ENCODE measurements at regions not wholly inside any gene's neighbourhood (a gene's known extent, or its start where the extent isn't known, plus 50 kb on each side); places are given as distances from the start of the nearest gene placed in this dataset.
A peak's percentile ranks its signal among the peaks of the same experiment; 100 is the strongest.
"Not testable (repeated sequence)": the region's sequence is repeated elsewhere in the genome, so short reads cannot be mapped to it uniquely, and the experiment has no call there.

DNA sequence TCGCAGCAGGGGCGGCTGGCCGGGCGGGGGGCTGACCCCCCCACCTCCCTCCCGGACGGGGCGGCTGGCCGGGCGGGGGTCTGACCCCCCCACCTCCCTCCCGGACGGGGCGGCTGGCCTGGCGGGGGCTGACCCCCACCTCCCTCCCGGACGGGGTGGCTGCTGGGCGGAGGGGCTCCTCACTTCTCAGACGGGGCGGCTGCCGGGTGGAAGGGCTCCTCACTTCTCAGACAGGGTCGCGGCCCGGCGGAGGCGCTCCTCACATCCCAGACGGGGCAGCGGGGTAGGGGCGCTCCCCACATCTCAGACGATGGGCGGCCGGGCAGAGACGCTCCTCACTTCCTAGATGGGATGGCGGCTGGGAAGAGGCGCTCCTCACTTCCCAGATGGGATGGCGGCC is 260.2 kb upstream of the PTCHD4 start:
- not testable (repeated sequence) for DNase-seq

DNA sequence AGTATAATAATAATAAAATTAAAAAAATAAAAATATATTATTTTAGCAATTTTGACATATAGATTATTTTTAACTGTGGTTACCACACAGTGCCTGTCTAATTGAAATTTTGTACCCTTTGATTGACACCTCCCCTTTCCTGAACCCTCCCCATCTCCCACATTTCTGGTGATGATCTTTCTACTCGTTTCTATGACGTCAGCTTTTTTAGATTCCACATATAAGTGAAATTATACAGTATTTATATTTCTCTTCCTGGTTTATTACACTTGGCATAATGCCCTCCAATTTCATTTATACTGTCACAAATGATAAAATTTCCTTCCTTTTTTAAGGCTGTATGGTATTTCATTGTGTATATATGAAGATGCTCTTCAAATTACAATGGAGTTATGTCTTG is 258.1 kb upstream of the PTCHD4 start:
- DNase-seq: no peak

DNA sequence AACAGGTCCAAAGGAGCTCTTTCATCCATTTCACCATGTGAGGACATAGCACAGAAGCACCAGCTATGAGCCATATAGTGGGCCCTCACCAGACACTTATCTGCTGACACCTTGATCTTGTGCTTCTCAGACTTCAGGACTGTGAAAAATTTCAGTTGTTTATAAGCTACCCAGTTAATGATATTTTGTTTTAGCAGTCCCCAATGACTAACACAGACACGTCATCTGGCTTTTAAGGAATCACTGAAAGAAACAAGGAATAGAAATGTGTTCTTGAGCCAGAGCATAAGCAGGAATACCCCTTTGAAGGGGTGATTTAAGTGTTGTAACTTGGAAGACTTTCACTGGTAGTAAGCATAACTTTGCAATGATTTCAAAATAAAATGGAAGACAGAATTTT is 214.7 kb upstream of the PTCHD4 start:
- no peak for DNase-seq

DNA sequence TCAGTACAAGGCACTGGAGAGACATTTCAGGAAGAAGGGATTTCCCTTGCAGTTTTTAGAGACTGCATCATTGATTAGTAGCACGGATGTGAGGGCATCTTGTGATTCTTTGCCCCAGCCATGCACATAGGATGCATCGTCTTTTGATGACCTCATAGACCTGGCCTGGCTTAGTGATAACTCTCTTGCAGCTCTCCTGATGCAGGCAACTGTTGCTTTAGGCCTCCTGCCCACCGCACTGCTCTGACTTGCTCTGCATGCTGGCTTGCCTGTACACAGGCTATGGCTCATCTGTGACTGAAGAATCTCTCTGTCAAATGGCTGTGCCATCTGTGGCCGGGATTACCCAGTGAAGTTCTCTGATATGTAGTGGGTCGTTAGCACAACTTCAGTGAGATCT is 207.7 kb upstream of the PTCHD4 start:
- no peak for DNase-seq

DNA sequence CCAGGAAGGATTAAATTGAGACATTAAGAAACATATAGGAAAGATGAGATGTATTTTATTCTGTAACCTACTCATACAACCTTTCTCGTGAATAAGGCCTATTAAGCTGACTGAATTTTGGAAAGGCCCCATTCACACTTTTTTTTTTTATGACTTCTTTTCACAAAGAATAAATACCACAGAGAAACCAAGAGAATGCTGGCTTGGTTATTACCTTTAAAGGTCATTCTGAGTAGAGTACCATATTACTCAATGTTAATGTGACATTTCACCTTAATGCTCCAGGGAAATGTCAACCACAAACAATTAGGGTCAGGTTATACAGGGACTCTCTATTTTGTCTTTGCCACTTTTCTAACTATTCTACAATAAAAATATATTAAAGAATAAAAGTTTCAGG is 204.9 kb upstream of the PTCHD4 start:
- DNase-seq: no peak

DNA sequence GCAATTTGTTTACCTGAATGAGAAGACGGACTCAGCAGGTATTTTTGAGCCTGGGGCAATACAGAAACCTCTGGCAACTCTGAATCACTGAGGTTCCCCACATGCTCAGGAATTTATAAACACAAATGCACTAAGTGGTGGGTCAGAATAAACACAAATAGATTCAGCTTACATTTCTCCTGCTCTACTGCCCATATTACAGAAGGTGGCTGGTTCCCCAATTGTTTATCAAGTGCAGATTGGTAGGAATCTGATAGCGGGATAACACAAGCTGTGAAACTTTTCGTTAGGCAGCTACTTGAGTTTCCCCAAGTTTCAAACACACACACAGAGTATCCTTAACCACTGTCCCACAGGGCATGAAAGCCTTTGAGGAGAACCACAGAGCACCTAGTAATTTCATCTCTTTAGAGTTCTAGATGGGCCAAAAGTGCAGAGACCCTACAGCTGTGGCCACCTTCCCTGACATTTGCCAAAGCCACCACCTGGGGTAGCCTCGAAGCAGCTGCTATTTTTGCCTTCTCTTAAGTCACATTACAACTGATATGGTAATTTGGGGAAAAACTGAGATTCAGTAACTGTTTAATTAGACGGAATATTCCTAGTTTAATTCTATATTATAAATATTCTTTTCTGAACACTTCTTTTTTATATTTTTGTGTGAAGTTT is 204.2 kb upstream of the PTCHD4 start:
- DNase-seq: no peak

DNA sequence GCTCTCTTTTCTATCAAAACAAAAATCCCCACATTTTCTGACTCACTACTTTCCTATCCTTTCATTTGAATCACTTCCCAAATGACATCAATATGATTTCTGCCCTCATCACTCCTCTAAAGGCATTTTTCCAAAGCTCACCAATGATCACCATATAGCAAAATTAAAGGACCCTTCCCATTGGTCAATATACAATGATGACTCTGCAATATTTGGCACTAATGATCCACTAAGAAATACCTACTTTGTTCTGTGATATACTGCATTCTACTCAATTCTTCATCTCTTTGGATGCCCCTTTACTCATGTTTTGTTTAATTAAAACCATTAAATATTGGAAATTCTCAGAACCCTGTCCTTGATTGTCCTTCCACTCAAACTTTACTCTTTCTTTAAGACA is 200.3 kb upstream of the PTCHD4 start:
- DNase-seq: no peak

DNA sequence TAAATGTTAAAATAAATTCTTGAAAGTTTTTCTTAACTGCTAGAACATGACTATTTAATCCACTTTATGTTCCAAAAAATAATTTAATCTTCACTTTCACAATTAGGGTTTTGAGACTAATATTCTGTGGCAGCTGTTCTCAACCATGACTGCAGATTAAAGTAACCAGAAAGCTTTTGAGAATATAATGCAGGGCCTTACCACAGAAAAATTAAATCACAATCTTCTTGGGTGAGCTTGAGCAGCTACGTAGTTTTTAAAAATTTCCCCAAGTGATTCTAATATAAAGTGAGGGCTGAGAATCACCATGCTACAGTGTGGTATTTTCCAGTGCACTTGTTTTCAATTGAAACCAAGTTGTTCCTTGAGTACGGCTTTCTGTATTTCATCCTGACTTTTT is 196.6 kb upstream of the PTCHD4 start:
- DNase-seq: no peak

DNA sequence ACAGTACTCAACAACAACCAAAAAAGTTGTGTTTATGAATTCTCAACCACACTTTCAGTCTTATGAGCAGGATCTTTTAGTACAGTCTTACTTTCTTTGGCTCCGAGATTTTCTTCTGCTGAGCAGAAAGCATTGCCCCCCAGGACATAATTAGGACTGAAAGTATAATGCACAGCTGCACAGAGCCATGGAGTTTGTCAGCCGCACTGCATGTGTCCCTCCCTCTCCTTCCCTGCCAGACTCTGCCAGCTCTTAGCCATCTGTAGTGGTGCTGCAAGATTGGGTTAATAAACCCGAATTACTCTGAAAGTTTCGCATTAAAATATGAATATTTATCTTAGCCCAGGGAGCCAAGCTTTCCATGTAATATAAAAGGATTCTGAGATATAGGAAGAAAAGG is 179.6 kb upstream of the PTCHD4 start:
- no peak for DNase-seq

DNA sequence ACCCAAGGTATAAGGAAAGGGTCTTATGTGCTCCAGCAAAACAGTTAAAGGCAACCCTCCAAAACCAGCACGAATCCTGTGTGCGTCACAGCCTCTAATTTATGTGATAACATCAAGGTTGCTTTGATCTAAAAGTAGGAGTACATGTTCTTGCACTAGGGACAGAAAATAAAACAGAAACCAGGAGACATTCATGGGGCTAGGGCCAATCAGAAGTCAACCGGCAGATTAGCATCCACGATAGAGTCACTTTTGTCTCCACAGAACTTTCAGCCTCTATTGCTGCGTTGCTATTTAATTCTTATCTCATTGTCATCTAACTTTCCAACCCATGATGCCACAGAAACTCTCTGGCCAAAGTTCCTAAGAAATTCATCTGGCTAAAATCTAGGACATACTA is 178.8 kb upstream of the PTCHD4 start:
- DNase-seq: no peak

DNA sequence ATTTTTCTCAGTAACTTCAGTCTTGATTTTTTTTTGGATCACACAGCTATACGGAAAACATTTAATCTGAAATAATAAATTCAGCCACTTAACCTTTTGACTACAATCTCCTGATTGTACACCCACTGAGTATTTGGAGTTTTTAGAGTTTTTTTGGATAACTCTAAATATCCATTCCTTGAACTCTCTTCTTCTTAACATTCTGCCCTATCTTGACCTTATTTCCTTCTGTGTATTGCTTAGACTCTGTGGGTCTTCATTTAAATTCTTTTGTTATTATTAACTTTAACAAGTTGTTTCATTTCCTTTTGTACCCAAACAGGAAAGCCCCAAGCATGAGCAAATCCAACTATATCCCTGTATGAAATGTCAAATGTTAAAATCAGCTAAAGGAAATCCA is 170.2 kb upstream of the PTCHD4 start:
- no peak for DNase-seq

DNA sequence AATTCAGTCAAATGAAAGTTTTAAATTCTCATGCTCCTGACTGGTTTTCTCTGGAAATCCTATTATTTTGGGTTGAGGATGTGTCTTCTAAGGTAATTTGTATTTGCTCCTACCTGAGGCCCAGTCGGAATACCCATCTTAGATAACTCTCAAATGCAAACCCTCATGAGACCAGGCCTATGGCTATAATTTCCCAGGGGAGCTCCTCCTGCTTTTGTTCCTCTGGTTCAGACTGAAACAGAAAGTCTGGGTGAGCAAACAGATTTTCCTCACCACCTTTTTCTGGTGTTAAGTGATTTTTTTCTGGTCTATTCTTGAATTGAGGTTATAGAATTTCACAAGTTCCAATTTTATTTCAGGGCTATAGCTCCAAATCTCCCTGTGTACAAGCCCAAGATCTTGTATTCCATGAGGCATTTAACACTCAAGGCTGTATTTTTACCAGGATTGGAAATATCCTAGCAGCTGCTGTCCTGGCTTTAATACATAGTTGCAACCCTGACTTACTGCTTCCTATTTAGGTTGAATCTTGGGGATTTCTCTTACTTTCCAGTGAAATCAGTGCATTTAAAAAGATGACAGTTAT is 169.1 kb upstream of the PTCHD4 start:
- DNase-seq: peak; percentile 55

DNA sequence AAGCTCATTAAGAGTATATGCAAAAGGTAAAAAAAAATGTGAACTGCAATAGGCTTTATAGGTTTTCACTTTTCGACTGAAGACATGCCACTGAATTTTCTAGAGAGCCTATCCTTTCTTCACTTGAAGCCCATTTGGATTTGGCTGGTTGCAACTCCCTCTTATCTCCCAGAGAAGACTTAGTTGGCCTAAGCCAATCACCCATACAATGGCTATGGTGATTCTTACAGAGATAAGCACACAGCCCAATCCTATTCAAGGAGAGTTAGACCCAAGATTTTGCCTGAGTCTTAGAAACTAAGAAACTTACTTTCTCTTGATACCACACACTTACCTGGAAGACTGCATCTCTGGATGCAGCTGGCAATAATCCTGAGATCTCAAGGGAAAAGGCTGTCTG is 167.3 kb upstream of the PTCHD4 start:
- no peak for DNase-seq

DNA sequence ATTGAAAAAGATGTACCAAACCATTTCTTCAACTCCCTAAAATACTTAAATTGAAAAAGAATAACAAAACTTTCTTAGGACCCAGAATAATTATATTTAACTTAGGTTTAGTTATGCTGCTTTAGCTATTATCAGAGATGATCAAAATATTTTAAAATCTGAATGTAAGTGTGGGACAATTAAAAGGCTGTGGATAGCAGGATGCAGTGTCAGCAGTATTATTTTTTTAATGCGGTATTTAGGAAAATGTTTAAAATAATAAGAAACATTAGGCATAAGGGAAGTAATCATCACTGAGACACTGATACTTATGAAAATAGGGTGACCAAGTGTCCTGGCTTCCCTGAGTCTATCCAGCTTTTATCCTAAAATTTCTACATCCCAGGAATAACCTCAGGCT is 161.5 kb upstream of the PTCHD4 start:
- no peak for DNase-seq

DNA sequence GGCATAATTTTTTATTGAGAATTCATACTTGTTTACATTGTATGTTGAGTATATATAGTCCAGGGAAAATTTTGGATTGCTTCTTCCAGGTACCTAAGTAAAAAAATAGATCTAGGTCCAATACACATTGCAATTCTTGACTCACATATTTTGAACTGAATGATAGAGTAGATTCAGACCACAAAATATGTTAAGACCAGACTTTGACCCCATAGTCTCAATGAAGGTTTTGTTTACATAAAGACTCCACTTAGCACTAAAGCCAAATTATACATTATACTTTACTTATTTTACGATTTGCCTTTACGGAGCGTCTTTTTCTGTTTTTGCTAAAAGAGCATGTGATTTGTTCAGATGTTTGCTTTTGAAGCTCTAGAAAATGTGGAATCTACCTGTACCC is 144.1 kb upstream of the PTCHD4 start:
- DNase-seq: no peak

DNA sequence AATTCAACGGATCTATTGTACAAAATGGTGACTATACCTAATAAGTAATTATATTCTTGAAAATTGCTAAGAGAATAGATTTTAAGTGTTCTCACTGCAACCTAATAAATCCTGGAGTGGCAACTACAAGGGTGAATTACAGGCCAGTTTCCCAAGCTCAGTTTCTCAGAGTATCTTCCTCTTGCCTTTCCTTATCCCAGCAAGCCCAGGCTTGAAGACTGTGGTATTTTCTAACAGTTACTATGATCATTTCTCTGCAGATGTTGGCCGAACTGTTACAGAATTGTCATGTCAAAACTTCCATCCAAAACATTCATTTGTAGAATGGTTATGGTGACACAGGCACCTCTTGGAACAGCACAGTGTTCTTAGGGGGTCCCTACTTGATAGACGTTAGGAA is 138.1 kb upstream of the PTCHD4 start:
- no peak for DNase-seq

DNA sequence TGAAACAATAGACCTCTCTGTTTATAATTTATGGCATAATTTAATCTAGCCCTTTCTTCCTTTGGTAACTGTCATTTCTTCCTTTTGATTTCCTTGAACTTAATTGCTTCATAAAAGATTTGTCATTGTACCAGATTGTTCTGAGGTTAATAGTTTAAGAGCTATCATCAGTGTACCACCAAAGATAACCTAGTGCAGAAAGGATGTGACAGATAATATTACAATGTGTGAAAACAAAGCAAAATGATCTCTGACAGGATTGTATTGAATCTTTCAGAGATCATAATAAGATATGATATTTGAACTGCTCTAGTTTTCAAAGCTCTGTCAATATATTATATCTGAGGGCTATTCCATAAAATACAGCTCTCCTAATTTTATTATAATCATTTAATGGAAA is 132.1 kb upstream of the PTCHD4 start:
- DNase-seq: no peak

DNA sequence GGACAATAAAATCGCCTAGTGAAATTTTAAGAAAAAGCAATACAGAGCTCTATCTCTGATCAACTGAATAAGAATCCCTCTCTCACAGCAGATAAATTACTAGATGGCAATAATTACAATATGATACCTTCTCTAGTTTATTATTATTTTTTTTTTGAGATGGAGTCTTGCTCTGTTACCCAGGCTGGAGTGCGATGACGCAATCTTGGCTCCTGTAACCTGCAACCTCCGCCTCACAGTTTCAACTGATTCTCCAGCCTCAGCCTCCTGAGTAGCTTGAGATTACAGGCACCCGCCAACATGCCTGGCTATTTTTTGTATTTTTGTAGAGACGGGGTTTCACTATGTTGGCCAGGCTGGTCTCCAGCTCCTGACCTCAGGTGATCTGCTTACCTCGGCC is 129.3 kb upstream of the PTCHD4 start:
- no peak for DNase-seq

DNA sequence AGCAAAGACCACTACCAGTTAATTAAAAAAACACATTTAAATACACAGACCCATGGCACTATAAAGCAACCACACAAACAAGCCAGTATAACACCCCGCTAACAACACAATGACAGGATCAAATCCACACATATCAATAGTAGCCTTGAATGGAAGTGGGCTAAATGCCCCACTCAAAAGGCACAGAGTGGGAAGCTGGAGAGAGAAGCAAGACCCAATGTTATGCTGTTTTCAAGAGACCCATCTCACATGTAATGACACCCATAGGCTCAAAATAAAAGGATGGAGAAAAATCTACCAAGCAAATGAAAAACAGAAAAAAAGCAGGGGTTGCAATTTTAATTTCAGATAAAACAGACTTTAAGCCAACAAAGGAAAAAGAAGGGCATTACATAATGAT is 125.4 kb upstream of the PTCHD4 start:
- DNase-seq: no peak

DNA sequence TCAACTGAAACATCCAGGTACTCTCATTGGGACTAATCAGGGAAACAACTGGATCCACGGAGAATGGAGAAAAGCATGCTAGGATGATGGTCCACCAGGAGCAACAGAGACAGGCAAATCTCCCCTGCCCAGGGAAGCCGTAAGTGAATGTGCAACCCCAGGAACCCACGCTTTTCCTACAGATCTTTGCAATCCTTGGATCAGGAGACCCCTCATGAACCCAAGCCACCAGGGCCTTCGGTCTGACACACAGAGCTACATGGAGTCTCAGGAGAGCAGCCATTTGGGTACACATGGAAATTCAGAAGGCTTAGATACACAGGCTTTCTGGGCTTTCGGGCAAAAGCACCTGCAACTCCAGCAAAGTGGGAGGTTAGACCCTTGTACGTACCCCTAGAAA is 122.1 kb upstream of the PTCHD4 start:
- no peak for DNase-seq

DNA sequence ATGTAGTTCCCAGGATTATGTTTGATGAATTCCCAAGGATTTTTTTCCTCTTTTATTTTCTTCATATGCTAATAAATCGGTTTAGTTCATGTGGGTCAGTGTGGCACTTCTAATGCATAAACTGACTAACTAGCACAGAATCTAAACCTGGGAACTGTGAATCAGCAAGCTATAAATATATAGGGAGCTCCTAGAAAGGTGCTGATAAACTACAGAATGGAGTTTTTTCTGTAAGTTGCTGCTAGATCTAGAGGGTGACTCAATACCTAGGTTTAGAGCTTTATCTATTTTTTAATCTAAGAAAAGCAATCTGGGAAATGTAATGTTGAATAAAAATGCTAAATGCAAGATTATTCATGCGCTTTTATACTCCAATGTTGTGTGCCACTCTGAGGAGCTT is 118.8 kb upstream of the PTCHD4 start:
- DNase-seq: no peak

DNA sequence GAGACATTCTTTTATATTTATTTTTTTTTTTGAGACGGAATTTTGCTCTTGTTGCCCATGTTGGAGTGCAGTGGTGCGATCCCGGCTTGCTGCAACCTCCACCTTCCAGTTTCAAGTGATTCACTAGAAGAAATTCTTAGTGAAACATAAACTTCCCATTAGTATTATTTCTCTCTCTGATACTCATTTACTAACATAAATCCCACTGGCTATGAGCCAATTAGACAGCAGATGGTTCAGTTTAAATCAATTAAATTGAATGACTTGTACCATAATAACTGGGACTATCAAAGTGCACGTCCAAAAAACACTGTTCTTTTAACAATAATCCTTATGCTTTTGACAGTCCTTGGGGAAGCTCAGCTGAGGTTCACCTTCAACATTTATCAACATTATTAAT is 111.2 kb upstream of the PTCHD4 start:
- DNase-seq: no peak

DNA sequence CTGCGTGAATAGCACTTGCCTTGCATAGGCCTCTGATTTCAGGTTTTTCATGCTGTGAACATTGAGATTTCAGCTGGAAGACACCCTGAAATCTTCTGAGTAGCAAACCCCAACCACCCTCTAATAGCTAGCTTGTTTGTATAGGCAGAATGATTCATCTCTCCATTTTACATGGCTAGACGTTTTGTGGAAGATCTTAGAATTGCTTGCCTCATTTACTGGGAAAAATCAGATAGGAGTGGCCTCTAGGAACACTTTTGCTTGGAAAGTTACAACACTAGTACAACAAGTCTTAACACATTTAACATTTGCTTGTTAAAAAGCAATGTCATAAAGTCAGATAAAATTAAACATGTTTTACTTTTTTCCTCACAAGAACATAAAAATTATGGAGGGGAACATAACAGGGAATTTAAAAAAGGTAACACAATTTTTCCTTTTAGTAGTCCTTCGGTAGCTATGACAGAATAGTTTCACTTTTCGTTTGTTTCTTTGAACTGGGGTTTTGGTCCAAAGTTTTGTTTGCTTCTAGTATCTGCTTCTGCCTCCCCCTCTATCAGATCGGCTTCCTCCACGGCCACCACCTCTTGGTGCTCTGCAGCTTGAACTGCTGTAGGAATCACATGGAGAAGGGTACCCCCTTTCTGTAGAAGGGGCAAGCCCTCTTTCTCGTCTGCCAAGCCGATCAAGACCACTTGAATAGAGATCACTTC is 102.2 kb upstream of the PTCHD4 start:
- DNase-seq: no peak

DNA sequence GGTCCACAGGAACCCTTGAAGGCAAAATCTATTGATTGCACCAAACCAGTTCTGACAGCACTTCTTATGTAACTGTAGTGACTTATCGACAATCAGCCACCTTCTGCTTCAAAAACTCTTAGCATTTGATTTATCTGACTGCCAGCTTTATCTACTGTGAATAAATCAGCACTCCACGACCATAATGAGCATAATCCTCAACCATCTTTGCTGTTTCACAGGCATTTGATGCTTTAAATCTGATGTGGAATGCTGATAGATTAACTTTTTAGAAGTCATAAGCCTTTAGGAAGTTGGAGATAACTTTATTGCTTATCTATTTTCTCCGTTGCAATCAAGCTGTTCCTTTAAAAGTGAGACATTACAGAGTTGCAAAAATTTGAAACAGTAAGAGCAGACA is 101.5 kb upstream of the PTCHD4 start:
- DNase-seq: no peak

DNA sequence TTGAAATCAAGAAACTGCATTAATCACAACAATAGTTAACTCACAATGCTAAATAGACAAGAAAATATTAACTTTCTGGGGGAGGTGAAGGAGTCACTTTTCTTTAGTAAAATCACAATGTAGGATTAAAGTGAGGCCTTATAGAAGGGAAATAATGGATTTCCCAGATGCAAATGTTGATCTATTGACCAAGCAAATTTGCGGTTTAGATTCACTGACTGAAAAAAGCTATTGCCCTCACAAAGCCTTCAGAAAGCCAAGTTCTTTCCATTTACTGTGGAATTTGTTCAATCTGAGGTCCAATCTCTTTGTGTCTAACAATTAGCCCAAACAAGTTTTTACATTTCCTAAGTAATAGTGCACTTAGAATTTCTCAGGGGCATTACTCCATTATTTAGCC is 95.1 kb upstream of the PTCHD4 start:
- no peak for DNase-seq
